ENCODE measurements at regions not wholly inside any gene's neighbourhood (a gene's known extent, or its start where the extent isn't known, plus 50 kb on each side); places are given as distances from the start of the nearest gene placed in this dataset.

DNA sequence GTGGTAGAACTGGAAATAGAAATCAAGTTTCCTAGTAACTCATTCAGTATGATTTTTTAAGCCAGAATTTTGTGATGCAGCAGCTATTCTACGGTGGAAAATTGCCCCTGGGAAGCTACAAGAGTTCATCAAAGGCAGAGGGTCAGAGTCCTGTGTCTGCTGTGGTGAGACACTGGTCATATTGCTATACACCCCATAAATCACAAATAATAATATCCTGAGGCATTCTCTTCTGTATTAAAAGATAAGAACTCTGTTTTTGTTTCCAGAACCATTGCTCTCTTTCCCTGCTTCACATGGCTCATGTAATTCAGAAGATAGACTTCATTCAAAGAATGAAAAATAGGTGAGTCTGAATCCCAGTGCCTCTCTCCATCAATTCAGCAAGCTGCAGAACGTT, 188.8 kb upstream of the NOCT start:
- TF ChIP-seq CTCF (IDR thresholded peaks at IDR 0.05), result no peak
- TF ChIP-seq POLR2A (IDR thresholded peaks at IDR 0.05), result no peak
